Uterus (tissue), 2 donors: ENCODE measurements at regions not wholly inside any gene's neighbourhood (a gene's known extent, or its start where the extent isn't known, plus 50 kb on each side); places are given as distances from the start of the nearest gene placed in this dataset.

Source experiments
- CTCF ChIP-seq, 4 experiments: fragments of 200-600 bp in 2 of 4; fragments of 450-650 bp in 2 of 4; sonication (generic) in 2 of 4; IDR thresholded peaks; one replicate each; pipeline ENCODE4 v1.5.1; 2016 to 2019; ENCODE audit warnings: antibody characterized with exemption in 4 of 4, mild to moderate bottlenecking in 2 of 4, moderate library complexity in 1 of 4
- POLR2A ChIP-seq, 2 donors: fragments of 450-650 bp; IDR thresholded peaks; one replicate each; pipeline ENCODE4 v1.6.1; 2016; ENCODE audit warnings: antibody characterized with exemption in 2 of 2, mild to moderate bottlenecking in 1 of 2, moderate library complexity in 1 of 2

DNA sequence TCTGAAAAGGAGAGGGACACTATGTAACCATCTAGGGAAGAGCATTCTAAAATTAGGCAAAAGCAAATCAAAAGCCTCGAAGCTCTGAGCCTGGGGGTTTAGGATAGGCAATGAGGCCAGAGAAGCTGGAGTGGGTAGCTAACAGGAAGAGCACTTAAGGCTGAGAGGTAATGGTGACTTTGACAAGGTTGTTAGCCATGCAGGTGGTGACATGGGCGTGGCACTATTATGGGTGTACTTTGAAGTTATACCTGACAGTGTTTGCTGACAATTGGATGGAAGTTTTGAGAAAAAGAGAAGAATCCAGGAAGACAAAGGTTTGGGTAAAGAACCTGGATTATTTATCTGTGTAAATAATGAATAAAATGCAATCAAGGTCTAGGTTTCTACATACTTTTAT lies 383.0 kb upstream of the SEMA3C start:
- TF ChIP-seq CTCF (IDR thresholded peaks at IDR 0.05) (no peak), POLR2A (IDR thresholded peaks at IDR 0.05) (no peak)
